GM12874 (cell line): ENCODE measurements at regions not wholly inside any gene's neighbourhood (a gene's known extent, or its start where the extent isn't known, plus 50 kb on each side); places are given as distances from the start of the nearest gene placed in this dataset.

Source experiments
- CTCF ChIP-seq: IDR thresholded peaks from 2 replicates; pipeline ENCODE4 v1.5.1; 2011; ENCODE audit warnings: low read depth, mild to moderate bottlenecking, control low read depth, low read length, moderate library complexity; ENCODE audit not compliant: insufficient read depth

GRCh38 chr2:217621391-217621801 is 381.4 kb downstream of the TNS1 start:
- TF ChIP-seq CTCF, result no peak

- no peak for TF ChIP-seq CTCF
These were observed 384.1 kb downstream of the TNS1 start for GRCh38 chr2:217618744-217619143.

GRCh38 chr2:217617616-217618022 is 385.2 kb downstream of the TNS1 start:
- TF ChIP-seq CTCF, result no peak

GRCh38 chr2:217616936-217617335 is 385.9 kb downstream of the TNS1 start:
- no peak for TF ChIP-seq CTCF

GRCh38 chr2:217615171-217615570 is 387.6 kb downstream of the TNS1 start:
- no peak for TF ChIP-seq CTCF

- TF ChIP-seq CTCF, result no peak
These were observed 388.3 kb downstream of the TNS1 start for GRCh38 chr2:217614498-217614897.

- no peak for TF ChIP-seq CTCF
These were observed 388.7 kb downstream of the TNS1 start for GRCh38 chr2:217614096-217614495.

- TF ChIP-seq CTCF, result no peak
These were observed 389.9 kb downstream of the TNS1 start for GRCh38 chr2:217612920-217613319.
